Fibroblast of lung (primary cell): ENCODE measurements at regions not wholly inside any gene's neighbourhood (a gene's known extent, or its start where the extent isn't known, plus 50 kb on each side); places are given as distances from the start of the nearest gene placed in this dataset.

Experiments used
- DNase-seq, 2 donors: peaks; one replicate each; pipeline versions ENCODE4 v3.0.0 to v3.0.0-alpha.2; 2010; ENCODE audit warnings: low read depth in 2 of 2
- H2AFZ ChIP-seq: 2 replicates; pipeline ENCODE4 v1.5.1; 2012; ENCODE audit warnings: low read length, control low read depth, inconsistent platforms
- H3K27ac ChIP-seq: 2 replicates; pipeline ENCODE4 v1.5.1; 2011; ENCODE audit warnings: low read length, control low read depth; ENCODE audit not compliant: insufficient read depth
- H3K27me3 ChIP-seq: 2 replicates; pipeline ENCODE4 v1.5.1; 2011; ENCODE audit warnings: mild to moderate bottlenecking, low read length; ENCODE audit not compliant: control insufficient read depth, insufficient read depth
- H3K36me3 ChIP-seq: 2 replicates; pipeline ENCODE4 v1.5.1; 2011; ENCODE audit warnings: low read length; ENCODE audit not compliant: control insufficient read depth, insufficient read depth
- H3K4me1 ChIP-seq: 2 replicates; pipeline ENCODE4 v1.5.1; 2011; ENCODE audit warnings: low read length; ENCODE audit not compliant: control insufficient read depth, insufficient read depth; ENCODE audit errors: extremely low read depth
- H3K4me2 ChIP-seq: 2 replicates; pipeline ENCODE4 v1.5.1; 2011; ENCODE audit warnings: low read length, control low read depth; ENCODE audit not compliant: insufficient read depth; ENCODE audit errors: extremely low read depth
- H3K4me3 ChIP-seq, 4 experiments: fragments of 200-600 bp in 1 of 4; sonication (generic) in 1 of 4; replicated peaks in 1 of 4; 2 replicates each; pipeline ENCODE4 v1.5.1; 2011 to 2016; ENCODE audit warnings: low read length in 4 of 4, low read depth in 3 of 4, mild to moderate bottlenecking in 3 of 4, control low read depth in 2 of 4, inconsistent platforms in 1 of 4, mixed read lengths in 1 of 4; ENCODE audit not compliant: insufficient read depth in 1 of 4; ENCODE audit errors: control extremely low read depth in 1 of 4
- H3K79me2 ChIP-seq: 2 replicates; pipeline ENCODE4 v1.5.1; 2012; ENCODE audit warnings: mild to moderate bottlenecking, low read length, inconsistent platforms; ENCODE audit not compliant: control insufficient read depth, insufficient read depth
- H3K9ac ChIP-seq: 2 replicates; pipeline ENCODE4 v1.5.1; 2011; ENCODE audit warnings: mild to moderate bottlenecking, low read length, control low read depth; ENCODE audit not compliant: insufficient read depth
- H3K9me3 ChIP-seq: 2 replicates; pipeline ENCODE4 v1.5.1; 2012; ENCODE audit warnings: low read depth, low read length; ENCODE audit not compliant: control insufficient read depth, insufficient read depth
- H4K20me1 ChIP-seq: 2 replicates; pipeline ENCODE4 v1.5.1; 2011; ENCODE audit warnings: low read length; ENCODE audit not compliant: control insufficient read depth, insufficient read depth; ENCODE audit errors: extremely low read depth
- CTCF ChIP-seq, 2 donors: IDR thresholded peaks in 1 of 2; conservative IDR thresholded peaks in 1 of 2; 1 replicate in 1 of 2; 2 replicates in 1 of 2; pipeline ENCODE4 v1.5.1; 2011 to 2012; ENCODE audit warnings: low read length in 2 of 2, control low read depth in 1 of 2, inconsistent platforms in 1 of 2, low read depth in 1 of 2, mild to moderate bottlenecking in 1 of 2
- EZH2 ChIP-seq: IDR thresholded peaks from 2 replicates; pipeline ENCODE4 v1.5.1; 2012; ENCODE audit warnings: low read length, control low read depth, mild to moderate bottlenecking; ENCODE audit errors: missing control alignments

- H4K20me1 ChIP-seq = no peaks in the 10 kb centered on the region
- H3K36me3 ChIP-seq = no peaks in the 10 kb centered on the region
- no peak overlapping the region for H3K9ac ChIP-seq
- no peaks in the 10 kb centered on the region for H3K79me2 ChIP-seq
- H3K4me2 ChIP-seq = no peak overlapping the region
- no peak overlapping the region for H3K4me3 ChIP-seq
- DNase-seq = no peak
- no peaks in the 10 kb centered on the region for H3K4me1 ChIP-seq
- no peak overlapping the region for H2AFZ ChIP-seq
- no peaks in the 10 kb centered on the region for H3K27me3 ChIP-seq
- H3K9me3 ChIP-seq = no peaks in the 10 kb centered on the region
- no peak overlapping the region for H3K27ac ChIP-seq
- TF ChIP-seq CTCF (conservative IDR thresholded peaks at IDR 0.05 in 1 of 2, IDR thresholded peaks at IDR 0.05 in 1 of 2; ENCODE audit: low read depth in 1 of 2, low read length in 2 of 2) (no peak), EZH2 (no peak)
These were observed 710.6 kb downstream of the MRPL39 start for GRCh38 chr21:24896735-24897124.

- H3K27ac ChIP-seq = no peak overlapping the region
- peak overlapping the region; percentile 30 for H2AFZ ChIP-seq
These were observed 711.2 kb downstream of the MRPL39 start for GRCh38 chr21:24895885-24896734.

GRCh38 chr21:24894324-24894723 is 713.0 kb downstream of the MRPL39 start:
- Histone ChIP-seq H3K27ac (no peak overlapping the region), H3K4me2 (no peak overlapping the region), H2AFZ (no peak overlapping the region), H3K9ac (no peak overlapping the region), H3K4me1 (no peaks in the 10 kb centered on the region), H3K79me2 (no peaks in the 10 kb centered on the region), H3K9me3 (no peaks in the 10 kb centered on the region), H3K36me3 (no peaks in the 10 kb centered on the region), H4K20me1 (no peaks in the 10 kb centered on the region), H3K27me3 (no peaks in the 10 kb centered on the region), H3K4me3 (no peak overlapping the region)
- no peak for DNase-seq
- no peak for TF ChIP-seq EZH2
- TF ChIP-seq CTCF (conservative IDR thresholded peaks at IDR 0.05 in 1 of 2, IDR thresholded peaks at IDR 0.05 in 1 of 2; ENCODE audit: low read depth in 1 of 2, low read length in 2 of 2) = no peak

More at GRCh38 chr21:24895885-24896734, 711.2 kb downstream of the MRPL39 start:
- H3K27me3 ChIP-seq = no peaks in the 10 kb centered on the region
- no peaks in the 10 kb centered on the region for H3K4me1 ChIP-seq
- no peak overlapping the region for H3K4me3 ChIP-seq
- no peak overlapping the region for H3K4me2 ChIP-seq
- H3K9me3 ChIP-seq = no peaks in the 10 kb centered on the region
- no peak overlapping the region for H3K9ac ChIP-seq
- no peaks in the 10 kb centered on the region for H4K20me1 ChIP-seq
- peak; percentile 42 to 52 for DNase-seq
- no peaks in the 10 kb centered on the region for H3K36me3 ChIP-seq
- TF ChIP-seq EZH2 (no peak), CTCF (conservative IDR thresholded peaks at IDR 0.05 in 1 of 2, IDR thresholded peaks at IDR 0.05 in 1 of 2; ENCODE audit: low read depth in 1 of 2, low read length in 2 of 2) (peak; percentile 30 to 52)
- H3K79me2 ChIP-seq = no peaks in the 10 kb centered on the region
